ENCODE measurements at regions not wholly inside any gene's neighbourhood (a gene's known extent, or its start where the extent isn't known, plus 50 kb on each side); places are given as distances from the start of the nearest gene placed in this dataset.

DNA sequence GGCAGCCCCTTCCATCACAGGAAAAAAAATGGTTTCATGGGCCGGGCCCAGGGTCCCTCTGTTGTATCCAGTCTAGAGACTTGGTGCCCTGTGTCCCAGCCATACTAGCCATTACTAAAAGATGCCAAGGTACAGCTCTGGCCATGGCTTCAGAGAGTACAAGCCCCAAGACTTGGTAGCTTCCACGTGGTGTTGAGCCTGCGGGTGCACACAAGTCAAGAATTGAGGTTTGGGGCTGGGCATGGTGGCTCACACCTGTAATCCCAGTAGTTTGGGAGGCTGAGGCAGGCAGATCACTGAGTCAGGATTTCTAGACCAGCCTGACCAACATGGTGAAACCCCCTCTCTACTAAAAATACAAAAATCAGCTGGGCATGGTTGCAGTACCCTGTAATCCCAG lies 214.3 kb downstream of the LIG4 start:
- H3K4me3 ChIP-seq (ENCODE audit: low read depth, low read length), result no peak overlapping the region
- no peak for DNase-seq (ENCODE audit: low read depth)
- TF ChIP-seq MYC (IDR thresholded peaks at IDR 0.05; ENCODE audit: low read depth, low read length) (no peak), POLR2A (IDR thresholded peaks at IDR 0.05; ENCODE audit: extremely low read depth, insufficient read length) (no peak)
- TF ChIP-seq, protein P1, sequence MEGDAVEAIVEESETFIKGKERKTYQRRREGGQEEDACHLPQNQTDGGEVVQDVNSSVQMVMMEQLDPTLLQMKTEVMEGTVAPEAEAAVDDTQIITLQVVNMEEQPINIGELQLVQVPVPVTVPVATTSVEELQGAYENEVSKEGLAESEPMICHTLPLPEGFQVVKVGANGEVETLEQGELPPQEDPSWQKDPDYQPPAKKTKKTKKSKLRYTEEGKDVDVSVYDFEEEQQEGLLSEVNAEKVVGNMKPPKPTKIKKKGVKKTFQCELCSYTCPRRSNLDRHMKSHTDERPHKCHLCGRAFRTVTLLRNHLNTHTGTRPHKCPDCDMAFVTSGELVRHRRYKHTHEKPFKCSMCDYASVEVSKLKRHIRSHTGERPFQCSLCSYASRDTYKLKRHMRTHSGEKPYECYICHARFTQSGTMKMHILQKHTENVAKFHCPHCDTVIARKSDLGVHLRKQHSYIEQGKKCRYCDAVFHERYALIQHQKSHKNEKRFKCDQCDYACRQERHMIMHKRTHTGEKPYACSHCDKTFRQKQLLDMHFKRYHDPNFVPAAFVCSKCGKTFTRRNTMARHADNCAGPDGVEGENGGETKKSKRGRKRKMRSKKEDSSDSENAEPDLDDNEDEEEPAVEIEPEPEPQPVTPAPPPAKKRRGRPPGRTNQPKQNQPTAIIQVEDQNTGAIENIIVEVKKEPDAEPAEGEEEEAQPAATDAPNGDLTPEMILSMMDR (IDR thresholded peaks at IDR 0.05; ENCODE audit: low read depth, low read length), result no peak
- TF ChIP-seq, protein P2, sequence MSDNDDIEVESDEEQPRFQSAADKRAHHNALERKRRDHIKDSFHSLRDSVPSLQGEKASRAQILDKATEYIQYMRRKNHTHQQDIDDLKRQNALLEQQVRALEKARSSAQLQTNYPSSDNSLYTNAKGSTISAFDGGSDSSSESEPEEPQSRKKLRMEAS (IDR thresholded peaks at IDR 0.05; ENCODE audit: low read depth, low read length), result no peak

DNA sequence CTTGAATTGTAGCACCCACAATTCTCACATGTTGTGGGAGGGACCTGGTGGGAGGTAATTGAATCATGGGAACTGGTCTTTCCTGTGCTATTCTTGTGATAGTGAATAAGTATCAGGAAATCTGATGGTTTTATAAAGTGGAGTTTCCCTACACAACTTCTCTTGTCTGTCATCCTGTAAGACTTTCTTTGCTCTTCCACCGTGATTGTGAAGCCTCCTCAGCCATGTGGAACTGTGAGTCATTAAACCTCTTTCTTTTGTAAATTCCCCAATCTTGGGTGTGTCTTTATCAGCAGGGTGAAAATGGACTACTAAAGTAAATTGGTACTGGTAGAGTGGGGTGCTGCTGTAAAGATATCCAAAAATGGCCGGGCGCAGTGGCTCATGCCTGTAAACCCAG lies 215.6 kb downstream of the LIG4 start:
- TF ChIP-seq, protein P2 (IDR thresholded peaks at IDR 0.05; ENCODE audit: low read depth, low read length), result no peak
- no peak for TF ChIP-seq POLR2A (IDR thresholded peaks at IDR 0.05; ENCODE audit: extremely low read depth, insufficient read length)
- TF ChIP-seq MYC (IDR thresholded peaks at IDR 0.05; ENCODE audit: low read depth, low read length), result no peak
- TF ChIP-seq, protein P1 (IDR thresholded peaks at IDR 0.05; ENCODE audit: low read depth, low read length), result no peak
- DNase-seq (ENCODE audit: low read depth), result no peak
- H3K4me3 ChIP-seq (ENCODE audit: low read depth, low read length), result no peak overlapping the region

GRCh38 chr13:107994137-107994536 lies 221.2 kb downstream of the LIG4 start:
- no peak for DNase-seq (ENCODE audit: low read depth)
- H3K4me3 ChIP-seq (ENCODE audit: low read depth, low read length), result no peak overlapping the region
- no peak for TF ChIP-seq MYC (IDR thresholded peaks at IDR 0.05; ENCODE audit: low read depth, low read length)
- no peak for TF ChIP-seq POLR2A (IDR thresholded peaks at IDR 0.05; ENCODE audit: extremely low read depth, insufficient read length)
- TF ChIP-seq, protein P1 (IDR thresholded peaks at IDR 0.05; ENCODE audit: low read depth, low read length), result no peak

- DNase-seq (ENCODE audit: low read depth), result no peak
- no peak overlapping the region for H3K4me3 ChIP-seq (ENCODE audit: low read depth, low read length)
- TF ChIP-seq, protein P2 (IDR thresholded peaks at IDR 0.05; ENCODE audit: low read depth, low read length), result no peak
- TF ChIP-seq MYC (IDR thresholded peaks at IDR 0.05; ENCODE audit: low read depth, low read length) (no peak), POLR2A (IDR thresholded peaks at IDR 0.05; ENCODE audit: extremely low read depth, insufficient read length) (no peak)
- TF ChIP-seq, protein P1 (IDR thresholded peaks at IDR 0.05; ENCODE audit: low read depth, low read length), result no peak
These were observed 221.9 kb downstream of the LIG4 start for GRCh38 chr13:107993239-107993949.

DNA sequence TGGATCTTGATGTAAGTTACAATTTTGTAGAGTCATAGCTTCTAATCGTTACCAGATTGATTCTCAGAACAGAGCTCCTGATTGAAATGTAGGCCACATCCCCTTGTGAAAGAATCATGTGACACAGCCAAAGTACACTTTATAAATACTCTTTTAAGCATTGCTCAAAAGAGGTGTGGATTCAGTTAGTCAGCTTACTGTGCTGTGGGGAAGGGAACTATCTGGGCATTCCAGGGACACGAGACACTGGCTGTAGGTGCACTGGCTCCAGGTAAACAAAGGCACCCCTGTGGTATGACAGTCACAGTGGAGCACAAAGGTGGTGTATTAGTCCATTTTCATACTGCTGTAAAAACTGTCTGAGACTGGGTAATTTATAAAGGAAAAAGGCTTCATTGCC lies 222.8 kb downstream of the LIG4 start:
- TF ChIP-seq MYC (IDR thresholded peaks at IDR 0.05; ENCODE audit: low read depth, low read length) (no peak), POLR2A (IDR thresholded peaks at IDR 0.05; ENCODE audit: extremely low read depth, insufficient read length) (no peak)
- TF ChIP-seq, protein P1 (IDR thresholded peaks at IDR 0.05; ENCODE audit: low read depth, low read length), result no peak
- TF ChIP-seq, protein P2 (IDR thresholded peaks at IDR 0.05; ENCODE audit: low read depth, low read length), result no peak
- no peak overlapping the region for H3K4me3 ChIP-seq (ENCODE audit: low read depth, low read length)
- DNase-seq (ENCODE audit: low read depth), result no peak

All from NB4 (cell line).